ENCODE measurements at regions not wholly inside any gene's neighbourhood (a gene's known extent, or its start where the extent isn't known, plus 50 kb on each side); places are given as distances from the start of the nearest gene placed in this dataset.

DNA sequence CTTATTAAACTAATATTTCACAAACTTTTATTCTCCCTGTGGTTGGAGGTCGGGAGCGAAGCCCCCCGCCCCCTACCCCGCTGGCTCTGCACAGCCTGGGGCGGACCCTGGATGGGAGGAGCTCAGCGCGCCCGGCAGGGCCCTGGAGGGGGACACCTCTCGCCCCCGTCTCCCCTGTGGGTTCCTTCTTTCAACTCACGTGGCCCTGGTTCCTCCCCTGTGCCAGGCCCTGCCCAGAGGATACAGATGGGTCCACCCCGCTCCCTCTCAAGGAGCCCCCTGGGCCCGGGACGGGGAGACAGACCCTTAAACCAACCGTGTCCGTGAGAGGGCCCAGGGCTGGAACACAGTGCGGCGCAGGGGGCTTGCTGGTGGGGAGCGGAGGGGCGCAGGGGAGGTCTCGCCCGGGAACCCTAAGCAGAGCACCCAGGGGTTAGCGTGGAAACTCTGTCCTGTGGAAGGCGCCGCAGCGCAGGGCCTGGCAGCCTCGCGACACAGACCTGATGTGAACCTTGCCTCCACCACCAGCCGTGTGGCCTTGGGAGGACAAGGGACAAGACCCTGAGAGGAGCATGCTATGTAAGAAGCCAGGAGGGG lies 103.7 kb upstream of the MVB12B start:
- Histone ChIP-seq H3K27me3 (peaks cover 0 to 76% of the 10 kb centered on the region in 2 donors), H3K4me3 (no peak overlapping the region), H3K4me1 (no peaks in the 10 kb centered on the region), H3K27ac (no peak overlapping the region), H3K36me3 (no peaks in the 10 kb centered on the region), H3K9me3 (peaks cover 0 to 22% (median 3%) of the 10 kb centered on the region in 4 donors)
- WGBS, 2 donors: 35 to 37% methylated on average over 29 of the region's 29 CpGs
- no peak for TF ChIP-seq CTCF (IDR thresholded peaks at IDR 0.05)
- no peak for TF ChIP-seq EP300 (IDR thresholded peaks at IDR 0.05)
- no peak for TF ChIP-seq POLR2A (IDR thresholded peaks at IDR 0.05)
- no peak for DNase-seq (ENCODE audit: low spot score in 2 of 2)

DNA sequence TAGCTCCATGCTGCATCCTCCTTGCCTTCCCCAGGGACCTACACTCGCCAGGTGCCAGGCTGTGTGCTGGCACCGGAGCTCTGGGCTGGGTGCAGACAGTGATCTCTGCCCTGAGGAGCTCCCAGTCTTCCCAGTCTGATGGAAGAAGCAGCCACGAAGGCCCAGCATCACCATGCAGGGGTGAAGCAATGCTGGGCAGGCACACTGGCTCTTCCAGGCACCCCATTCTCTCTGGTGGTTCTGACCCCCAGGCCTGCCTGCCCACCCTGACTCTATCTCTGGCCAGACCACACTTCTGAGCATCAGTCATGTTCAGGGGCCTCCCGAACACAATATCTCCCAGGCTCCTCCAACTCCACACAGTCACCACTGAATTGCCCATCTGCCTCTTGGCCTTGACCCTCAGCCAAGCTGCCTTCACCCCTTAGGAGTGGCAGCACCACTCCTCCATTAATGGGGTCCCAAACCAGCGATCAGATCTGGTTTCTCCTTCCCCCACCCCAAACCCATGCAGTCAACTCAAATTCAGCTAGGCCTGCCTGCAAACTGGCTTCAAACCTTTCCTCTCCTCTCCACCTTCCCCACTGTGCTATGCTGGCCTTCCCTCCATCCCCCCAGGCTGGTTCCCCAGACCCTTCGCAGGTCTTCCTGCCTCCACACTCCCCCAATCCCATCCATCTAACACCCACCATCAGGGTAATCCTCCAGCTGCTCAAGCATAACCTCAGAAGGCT lies 102.7 kb upstream of the MVB12B start:
- Histone ChIP-seq H3K36me3 (no peaks in the 10 kb centered on the region), H3K9me3 (peaks cover 0 to 22% (median 3%) of the 10 kb centered on the region in 4 donors), H3K27me3 (peaks cover 0 to 65% of the 10 kb centered on the region in 2 donors), H3K4me3 (no peak overlapping the region), H3K27ac (no peak overlapping the region), H3K4me1 (peaks cover 0 to 6% (median 0%) of the 10 kb centered on the region in 4 donors)
- WGBS, 2 donors: 91 to 93% methylated on average over 6 of the region's 6 CpGs
- no peak for TF ChIP-seq EP300 (IDR thresholded peaks at IDR 0.05)
- no peak for TF ChIP-seq CTCF (IDR thresholded peaks at IDR 0.05)
- TF ChIP-seq POLR2A (IDR thresholded peaks at IDR 0.05): no peak
- no peak for DNase-seq (ENCODE audit: low spot score in 2 of 2)

DNA sequence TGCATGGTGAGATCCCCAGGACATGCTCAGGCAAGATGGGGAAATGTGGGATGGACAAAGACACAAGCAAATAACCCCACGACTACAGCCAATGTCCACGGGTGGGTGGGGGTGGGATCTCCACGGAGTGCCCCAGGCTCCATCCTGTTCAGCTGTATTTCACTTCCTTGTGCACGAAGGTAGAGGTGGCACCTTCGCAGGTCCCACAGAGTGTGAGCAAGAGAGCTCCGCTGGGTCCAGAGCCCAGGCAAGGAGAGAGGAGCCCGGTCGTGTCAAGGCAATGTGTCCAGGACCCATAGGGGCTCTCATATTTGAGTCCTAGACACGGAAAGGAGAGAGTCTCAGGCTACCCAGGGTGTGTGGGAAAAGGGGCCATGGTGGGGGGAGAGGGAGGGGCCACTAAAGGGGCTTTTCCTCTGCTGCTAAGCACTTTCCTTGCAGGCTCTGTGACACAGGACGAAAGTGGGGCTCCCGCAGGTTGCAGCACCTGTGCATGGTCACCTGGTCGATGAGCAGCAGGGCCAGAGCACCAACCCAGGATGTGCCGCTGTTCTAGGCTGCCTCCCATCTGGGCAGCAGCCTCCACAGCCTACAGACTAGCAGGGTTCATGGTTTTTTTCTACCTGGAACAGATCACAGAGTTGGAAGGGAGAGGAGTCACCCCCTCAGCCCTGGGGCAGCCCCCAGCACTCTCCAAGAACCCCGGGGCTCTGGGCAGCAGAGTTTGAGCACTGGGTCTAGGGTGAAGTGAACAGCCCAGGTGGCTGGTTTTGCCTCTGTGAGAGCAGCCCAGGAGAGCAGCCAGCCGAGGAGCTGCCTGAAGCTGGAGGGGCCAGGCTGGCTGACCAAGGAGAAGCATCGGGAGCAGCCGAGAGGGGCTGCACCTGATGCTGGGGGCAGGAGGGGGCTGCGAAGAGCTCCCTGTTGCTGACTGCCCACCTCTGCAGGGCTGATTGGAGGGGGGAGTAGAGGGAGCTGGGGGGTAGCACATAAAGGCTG lies 100.7 kb upstream of the MVB12B start:
- H3K4me1 ChIP-seq: peaks cover 0 to 6% (median 0%) of the 10 kb centered on the region in 4 donors
- no peaks in the 10 kb centered on the region for H3K36me3 ChIP-seq
- no peak overlapping the region for H3K27ac ChIP-seq
- H3K27me3 ChIP-seq: peaks cover 0 to 48% of the 10 kb centered on the region in 2 donors
- no peak overlapping the region for H3K4me3 ChIP-seq
- TF ChIP-seq CTCF (IDR thresholded peaks at IDR 0.05): no peak
- TF ChIP-seq EP300 (IDR thresholded peaks at IDR 0.05): no peak
- no peak for TF ChIP-seq POLR2A (IDR thresholded peaks at IDR 0.05)
- no peak for DNase-seq (ENCODE audit: low spot score in 2 of 2)
- 66 to 73% methylated on average over 13 to 15 of the region's 18 CpGs for WGBS, 2 donors
- H3K9me3 ChIP-seq: peaks cover 0 to 16% (median 3%) of the 10 kb centered on the region in 4 donors

DNA sequence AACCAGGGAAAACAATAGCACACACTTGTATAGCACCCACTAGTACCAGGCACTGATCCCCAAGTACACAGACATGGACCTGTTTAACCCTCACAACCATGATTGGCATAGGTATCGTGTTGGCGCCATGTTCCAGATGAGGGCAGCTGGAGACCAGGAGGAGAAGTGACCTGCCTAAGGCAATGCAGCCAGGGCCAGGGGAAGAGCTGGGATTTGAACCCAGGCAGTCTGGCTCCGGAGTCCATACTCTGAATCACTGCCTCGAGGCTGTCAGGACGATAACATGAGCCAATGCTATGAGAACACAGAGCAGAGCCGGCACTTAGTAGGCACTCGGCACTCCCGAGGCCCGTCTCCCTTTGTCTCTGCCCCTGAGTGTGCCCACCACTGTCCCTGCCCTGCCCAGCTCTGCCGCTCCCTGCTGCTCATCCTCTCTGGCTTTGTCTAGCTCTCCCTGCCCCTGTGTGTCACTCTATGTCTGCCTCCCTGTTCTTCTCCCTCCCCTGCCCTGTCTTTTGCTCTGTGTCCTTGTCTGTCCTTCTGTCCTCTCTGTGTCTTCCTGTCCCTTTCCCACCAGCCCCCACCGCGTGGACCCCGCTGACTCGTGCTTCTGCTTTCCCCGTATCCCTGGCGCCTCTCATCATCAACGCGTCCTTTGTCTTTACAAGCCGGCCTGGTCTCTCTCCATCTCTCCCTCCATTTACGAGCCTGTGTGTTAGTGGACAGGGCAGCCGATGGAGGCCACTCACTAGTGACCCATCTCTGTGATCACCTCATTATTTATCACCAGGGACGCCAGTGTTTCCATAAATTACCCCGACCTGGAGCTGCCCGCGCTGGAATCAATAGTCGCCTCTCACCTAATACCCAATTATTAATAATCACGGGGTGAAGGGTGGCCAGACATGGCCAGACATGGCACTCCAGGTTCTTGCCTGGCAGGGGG lies 99.4 kb upstream of the MVB12B start:
- DNase-seq (ENCODE audit: low spot score in 2 of 2): no peak
- H3K9me3 ChIP-seq: peaks cover 0 to 3% (median 0%) of the 10 kb centered on the region in 4 donors
- peaks cover 0 to 6% (median 0%) of the 10 kb centered on the region in 4 donors for H3K4me1 ChIP-seq
- H3K27ac ChIP-seq: no peak overlapping the region
- WGBS, 2 donors: 55% methylated on average over 27 of the region's 27 CpGs
- peaks cover 0 to 34% of the 10 kb centered on the region in 2 donors for H3K27me3 ChIP-seq
- no peaks in the 10 kb centered on the region for H3K36me3 ChIP-seq
- no peak for TF ChIP-seq EP300 (IDR thresholded peaks at IDR 0.05)
- no peak for TF ChIP-seq POLR2A (IDR thresholded peaks at IDR 0.05)
- TF ChIP-seq CTCF (IDR thresholded peaks at IDR 0.05): no peak
- no peak overlapping the region for H3K4me3 ChIP-seq
